ENCODE measurements at regions not wholly inside any gene's neighbourhood (a gene's known extent, or its start where the extent isn't known, plus 50 kb on each side); places are given as distances from the start of the nearest gene placed in this dataset.

- no peak overlapping the region for H3K4me3 Mint-ChIP-seq
- peaks cover 1% of the 10 kb centered on the region for H3K9me3 Mint-ChIP-seq
- H3K36me3 Mint-ChIP-seq = no peaks in the 10 kb centered on the region
- no peaks in the 10 kb centered on the region for H3K4me1 Mint-ChIP-seq
- no peak for DNase-seq (ENCODE audit: low spot score in 2 of 2)
- peaks cover 3% of the 10 kb centered on the region for H3K27me3 Mint-ChIP-seq
- ATAC-seq (ENCODE audit: low read depth) = no peak
- no peak overlapping the region for H3K27ac Mint-ChIP-seq
Measured at GRCh38 chr3:35969406-35969805, 330.1 kb downstream of the ARPP21 start.

- Mint-ChIP-seq H3K4me1 (no peaks in the 10 kb centered on the region), H3K27me3 (peaks cover 3% of the 10 kb centered on the region), H3K9me3 (peaks cover 3% of the 10 kb centered on the region), H3K4me3 (no peak overlapping the region), H3K27ac (no peak overlapping the region), H3K36me3 (no peaks in the 10 kb centered on the region)
- DNase-seq (ENCODE audit: low spot score in 2 of 2) (no peak), ATAC-seq (ENCODE audit: low read depth) (no peak)
Measured at GRCh38 chr3:35970793-35971192, 331.5 kb downstream of the ARPP21 start.

- Mint-ChIP-seq H3K9me3 (peaks cover 3% of the 10 kb centered on the region), H3K27me3 (peaks cover 3% of the 10 kb centered on the region), H3K4me1 (no peaks in the 10 kb centered on the region), H3K4me3 (no peak overlapping the region), H3K36me3 (no peaks in the 10 kb centered on the region), H3K27ac (no peak overlapping the region)
- no peak for ATAC-seq (ENCODE audit: low read depth)
- DNase-seq (ENCODE audit: low spot score in 2 of 2) = no peak
Measured at GRCh38 chr3:35971686-35972085, 332.4 kb downstream of the ARPP21 start.

- Mint-ChIP-seq H3K27me3 (peaks cover 3% of the 10 kb centered on the region), H3K27ac (no peak overlapping the region), H3K36me3 (no peaks in the 10 kb centered on the region), H3K9me3 (peaks cover 3% of the 10 kb centered on the region), H3K4me1 (no peaks in the 10 kb centered on the region), H3K4me3 (no peak overlapping the region)
- DNase-seq (ENCODE audit: low spot score in 2 of 2) = no peak
- ATAC-seq (ENCODE audit: low read depth) = no peak
Measured at GRCh38 chr3:35974872-35975271, 335.5 kb downstream of the ARPP21 start.

- Mint-ChIP-seq H3K36me3 (no peaks in the 10 kb centered on the region), H3K27me3 (no peaks in the 10 kb centered on the region), H3K9me3 (no peaks in the 10 kb centered on the region), H3K27ac (no peak overlapping the region), H3K4me3 (no peak overlapping the region), H3K4me1 (no peaks in the 10 kb centered on the region)
- DNase-seq (ENCODE audit: low spot score in 2 of 2) (no peak), ATAC-seq (ENCODE audit: low read depth) (no peak)
Measured at GRCh38 chr3:35986161-35986560, 346.8 kb downstream of the ARPP21 start.

GRCh38 chr3:35987386-35987785 lies 348.1 kb downstream of the ARPP21 start:
- ATAC-seq (ENCODE audit: low read depth) = no peak
- no peak for DNase-seq (ENCODE audit: low spot score in 2 of 2)

GRCh38 chr3:35992041-35992440 lies 352.7 kb downstream of the ARPP21 start:
- DNase-seq (ENCODE audit: low spot score in 2 of 2) = no peak
- Mint-ChIP-seq H3K27me3 (no peaks in the 10 kb centered on the region), H3K9me3 (peaks cover 2% of the 10 kb centered on the region), H3K27ac (no peak overlapping the region), H3K4me3 (no peak overlapping the region), H3K4me1 (no peaks in the 10 kb centered on the region), H3K36me3 (no peaks in the 10 kb centered on the region)
- no peak for ATAC-seq (ENCODE audit: low read depth)

More at GRCh38 chr3:35987386-35987785, 348.1 kb downstream of the ARPP21 start:
- no peaks in the 10 kb centered on the region for H3K27me3 Mint-ChIP-seq
- no peaks in the 10 kb centered on the region for H3K9me3 Mint-ChIP-seq
- H3K4me1 Mint-ChIP-seq = no peaks in the 10 kb centered on the region
- no peak overlapping the region for H3K4me3 Mint-ChIP-seq
- H3K27ac Mint-ChIP-seq = no peak overlapping the region
- no peaks in the 10 kb centered on the region for H3K36me3 Mint-ChIP-seq

- ATAC-seq (ENCODE audit: low read depth) (no peak), DNase-seq (ENCODE audit: low spot score in 2 of 2) (no peak)
- no peaks in the 10 kb centered on the region for H3K27me3 Mint-ChIP-seq
- no peak overlapping the region for H3K4me3 Mint-ChIP-seq
- peaks cover 7% of the 10 kb centered on the region for H3K9me3 Mint-ChIP-seq
- H3K27ac Mint-ChIP-seq = no peak overlapping the region
- no peaks in the 10 kb centered on the region for H3K4me1 Mint-ChIP-seq
- H3K36me3 Mint-ChIP-seq = no peaks in the 10 kb centered on the region
Measured at GRCh38 chr3:36011791-36012190, 368.5 kb upstream of the STAC start.

GRCh38 chr3:36013425-36013824 lies 366.9 kb upstream of the STAC start:
- Mint-ChIP-seq H3K27me3 (no peaks in the 10 kb centered on the region), H3K27ac (no peak overlapping the region), H3K36me3 (no peaks in the 10 kb centered on the region), H3K4me1 (no peaks in the 10 kb centered on the region), H3K9me3 (peaks cover 3% of the 10 kb centered on the region), H3K4me3 (no peak overlapping the region)
- ATAC-seq (ENCODE audit: low read depth) (no peak), DNase-seq (ENCODE audit: low spot score in 2 of 2) (no peak)

- no peaks in the 10 kb centered on the region for H3K27me3 Mint-ChIP-seq
Measured at GRCh38 chr3:36025232-36025631, 355.1 kb upstream of the STAC start.

GRCh38 chr3:36032180-36033047 lies 347.9 kb upstream of the STAC start:
- no peaks in the 10 kb centered on the region for H3K36me3 Mint-ChIP-seq
- H3K27ac Mint-ChIP-seq = no peak overlapping the region
- H3K4me3 Mint-ChIP-seq = no peak overlapping the region
- no peak for ATAC-seq (ENCODE audit: low read depth)
- no peaks in the 10 kb centered on the region for H3K27me3 Mint-ChIP-seq
- no peaks in the 10 kb centered on the region for H3K4me1 Mint-ChIP-seq
- peaks cover 6% of the 10 kb centered on the region for H3K9me3 Mint-ChIP-seq
- DNase-seq (ENCODE audit: low spot score in 2 of 2) = no peak

More at GRCh38 chr3:36025232-36025631, 355.1 kb upstream of the STAC start:
- H3K4me3 Mint-ChIP-seq = no peak overlapping the region
- no peaks in the 10 kb centered on the region for H3K4me1 Mint-ChIP-seq
- ATAC-seq (ENCODE audit: low read depth) = no peak
- no peaks in the 10 kb centered on the region for H3K36me3 Mint-ChIP-seq
- H3K9me3 Mint-ChIP-seq = peaks cover 4% of the 10 kb centered on the region
- no peak for DNase-seq (ENCODE audit: low spot score in 2 of 2)
- no peak overlapping the region for H3K27ac Mint-ChIP-seq

GRCh38 chr3:36058404-36059030 lies 321.8 kb upstream of the STAC start:
- DNase-seq (ENCODE audit: low spot score in 2 of 2) (no peak), ATAC-seq (ENCODE audit: low read depth) (no peak)
- no peak overlapping the region for H3K27ac Mint-ChIP-seq
- H3K36me3 Mint-ChIP-seq = no peaks in the 10 kb centered on the region
- no peaks in the 10 kb centered on the region for H3K4me1 Mint-ChIP-seq
- peaks cover 2% of the 10 kb centered on the region for H3K9me3 Mint-ChIP-seq
- no peak overlapping the region for H3K4me3 Mint-ChIP-seq
- H3K27me3 Mint-ChIP-seq = no peaks in the 10 kb centered on the region

GRCh38 chr3:36060950-36061349 lies 319.4 kb upstream of the STAC start:
- H3K36me3 Mint-ChIP-seq = no peaks in the 10 kb centered on the region
- H3K4me3 Mint-ChIP-seq = no peak overlapping the region
- DNase-seq (ENCODE audit: low spot score in 2 of 2) (no peak), ATAC-seq (ENCODE audit: low read depth) (no peak)
- peaks cover 2% of the 10 kb centered on the region for H3K9me3 Mint-ChIP-seq
- no peaks in the 10 kb centered on the region for H3K27me3 Mint-ChIP-seq
- H3K27ac Mint-ChIP-seq = no peak overlapping the region
- H3K4me1 Mint-ChIP-seq = no peaks in the 10 kb centered on the region

- Mint-ChIP-seq H3K9me3 (no peaks in the 10 kb centered on the region), H3K27me3 (no peaks in the 10 kb centered on the region), H3K27ac (no peak overlapping the region), H3K4me3 (no peak overlapping the region), H3K36me3 (no peaks in the 10 kb centered on the region), H3K4me1 (no peaks in the 10 kb centered on the region)
- ATAC-seq (ENCODE audit: low read depth) (no peak), DNase-seq (ENCODE audit: low spot score in 2 of 2) (no peak)
Measured at GRCh38 chr3:36063992-36064391, 316.3 kb upstream of the STAC start.

- ATAC-seq (ENCODE audit: low read depth) = no peak
- no peaks in the 10 kb centered on the region for H3K27me3 Mint-ChIP-seq
- H3K36me3 Mint-ChIP-seq = no peaks in the 10 kb centered on the region
- H3K4me3 Mint-ChIP-seq = no peak overlapping the region
- no peak overlapping the region for H3K27ac Mint-ChIP-seq
- no peak for DNase-seq (ENCODE audit: low spot score in 2 of 2)
- H3K4me1 Mint-ChIP-seq = no peaks in the 10 kb centered on the region
- peaks cover 2% of the 10 kb centered on the region for H3K9me3 Mint-ChIP-seq
Measured at GRCh38 chr3:36065321-36065720, 315.0 kb upstream of the STAC start.

All from memory B cell (primary cell).